SK-N-SH (cell line): ENCODE measurements at regions not wholly inside any gene's neighbourhood (a gene's known extent, or its start where the extent isn't known, plus 50 kb on each side); places are given as distances from the start of the nearest gene placed in this dataset.

ENCODE experiments used
- CTCF ChIA-PET: fragments of 300-600, 350-600 bp; formaldehyde crosslinking; extraction: SDS; loops from one replicate; lab custom pipeline; 2021; lab: Yijun Ruan, JAX
- POLR2A ChIA-PET: fragments of 350-600 bp; sonication (Branson Sonifier 250); formaldehyde crosslinking; extraction: SDS; loops from one replicate; lab custom pipeline; 2020; ENCODE audit warnings: antibody characterized with exemption, inconsistent platforms; lab: Yijun Ruan, JAX
- DNase-seq: peaks from one replicate; pipeline ENCODE4 v3.0.0; 2012
- H2AFZ ChIP-seq: fragments of 200-600 bp; sonication (generic); 2 replicates; pipeline ENCODE4 v1.8.1; 2016; ENCODE audit warnings: antibody characterized with exemption, mild to moderate bottlenecking, low read depth
- H3F3A ChIP-seq: fragments of 200-600 bp; sonication (generic); replicated peaks from 2 replicates; pipeline ENCODE3; 2016; ENCODE audit warnings: antibody characterized with exemption, mild to moderate bottlenecking; ENCODE audit not compliant: insufficient read depth
- H3K27ac ChIP-seq, 2 experiments: fragments of 200-500 bp in 1 of 2; fragments of 200-600 bp in 1 of 2; sonication (Bioruptor generic) in 1 of 2; sonication (generic), shearing (Covaris generic) in 1 of 2; 2 replicates each; pipeline versions ENCODE4 v1.5.1 to v1.6.1; 2014 to 2016; ENCODE audit warnings: low read depth in 2 of 2, inconsistent platforms in 1 of 2, low read length in 1 of 2, mild to moderate bottlenecking in 1 of 2, mixed read lengths in 1 of 2
- H3K27me3 ChIP-seq: fragments of 200-600 bp; sonication (generic), shearing (Covaris generic); 2 replicates; pipeline ENCODE4 v1.6.1; 2016; ENCODE audit warnings: mixed run types; ENCODE audit not compliant: insufficient read depth
- H3K36me3 ChIP-seq, 2 experiments: fragments of 200-500 bp in 1 of 2; fragments of 200-600 bp in 1 of 2; sonication (Bioruptor generic) in 1 of 2; sonication (generic) in 1 of 2; replicated peaks in 1 of 2; 2 replicates each; pipeline versions ENCODE3 to v1.5.1; 2014 to 2016; ENCODE audit warnings: low read length in 1 of 2, mild to moderate bottlenecking in 1 of 2; ENCODE audit not compliant: insufficient read depth in 2 of 2, control insufficient read depth in 1 of 2
- H3K4me1 ChIP-seq, 2 experiments: fragments of 200-500 bp in 1 of 2; fragments of 200-600 bp in 1 of 2; sonication (Bioruptor generic) in 1 of 2; sonication (generic), shearing (Covaris generic) in 1 of 2; 2 replicates each; pipeline versions ENCODE4 v1.5.1 to v1.6.1; 2014 to 2016; ENCODE audit warnings: low read depth in 1 of 2, low read length in 1 of 2, mixed run types in 1 of 2; ENCODE audit not compliant: insufficient read depth in 2 of 2, control insufficient read depth in 1 of 2
- H3K4me2 ChIP-seq: fragments of 200-600 bp; sonication (generic), shearing (Covaris generic); 2 replicates; pipeline ENCODE4 v1.6.1; 2017; ENCODE audit warnings: mixed run types
- H3K4me3 ChIP-seq, 2 experiments: fragments of 200-500 bp in 1 of 2; fragments of 200-600 bp in 1 of 2; sonication (Bioruptor generic) in 1 of 2; sonication (generic), shearing (Covaris generic) in 1 of 2; 2 replicates each; pipeline versions ENCODE4 v1.5.1 to v1.8.1; 2014 to 2016; ENCODE audit warnings: low read depth in 2 of 2, inconsistent platforms in 1 of 2, low read length in 1 of 2, mild to moderate bottlenecking in 1 of 2, mixed read lengths in 1 of 2, moderate library complexity in 1 of 2
- H3K79me2 ChIP-seq: fragments of 200-600 bp; sonication (generic); 2 replicates; pipeline ENCODE4 v1.8.1; 2017; ENCODE audit warnings: mild to moderate bottlenecking; ENCODE audit not compliant: insufficient read depth
- H3K9ac ChIP-seq: fragments of 200-600 bp; sonication (generic); 2 replicates; pipeline ENCODE4 v1.6.1; 2017; ENCODE audit warnings: mixed run types
- H3K9me2 ChIP-seq: fragments of 200-600 bp; sonication (generic); 2 replicates; pipeline ENCODE4 v1.6.1; 2017; ENCODE audit warnings: mixed run types
- H3K9me3 ChIP-seq: fragments of 200-600 bp; sonication (generic); 2 replicates; pipeline ENCODE4 v1.6.1; 2017; ENCODE audit warnings: mixed run types, mild to moderate bottlenecking, moderate library complexity
- H4K20me1 ChIP-seq: fragments of 200-600 bp; sonication (generic); 2 replicates; pipeline ENCODE4 v1.6.1; 2017; ENCODE audit warnings: mild to moderate bottlenecking, mixed run types; ENCODE audit not compliant: insufficient read depth
- FOSL2 ChIP-seq: IDR thresholded peaks from 2 replicates; pipeline ENCODE4 v1.4.0; 2012; ENCODE audit warnings: low read depth, mild to moderate bottlenecking, moderate library complexity, borderline replicate concordance
- GABPA ChIP-seq: IDR thresholded peaks from 2 replicates; pipeline ENCODE4 v1.4.0; 2012; ENCODE audit warnings: low read depth, mild to moderate bottlenecking
- GATA2 ChIP-seq: sonication (generic); formaldehyde crosslinking; IDR thresholded peaks from 2 replicates; pipeline ENCODE4 v1.5.0; 2020; ENCODE audit warnings: mild to moderate bottlenecking, missing genetic modification reagents
- POLR2AphosphoS5 ChIP-seq: IDR thresholded peaks from 2 replicates; pipeline ENCODE4 v1.6.1; 2012; ENCODE audit warnings: low read depth, low read length
- RAD21 ChIP-seq: IDR thresholded peaks from 2 replicates; pipeline ENCODE4 v1.6.1; 2012; ENCODE audit warnings: mild to moderate bottlenecking, low read length
- RCOR1 ChIP-seq: fragments of 150-350 bp; IDR thresholded peaks from 2 replicates; pipeline ENCODE4 v1.6.1; 2017; ENCODE audit warnings: antibody characterized with exemption, low read length
- SIN3A ChIP-seq: IDR thresholded peaks from 2 replicates; pipeline ENCODE4 v1.6.1; 2012; ENCODE audit warnings: low read depth, mild to moderate bottlenecking, low read length, moderate library complexity, borderline replicate concordance
- SMC3 ChIP-seq: IDR thresholded peaks from 2 replicates; pipeline ENCODE4 v1.6.1; 2012; ENCODE audit warnings: low read depth, low read length, improper control_type of control experiment
- TAF1 ChIP-seq: IDR thresholded peaks from 2 replicates; pipeline ENCODE4 v1.6.1; 2012; ENCODE audit warnings: low read depth, mild to moderate bottlenecking, low read length, moderate library complexity, borderline replicate concordance
- WGBS: methylation state at CpG from one replicate; pipeline ENCODE4 v1.1.6; 2017; ENCODE audit warnings: low lambda C conversion rate; 5-methylcytosine and 5-hydroxymethylcytosine counted together
- TF ChIP-seq, protein P1 (sequence below): IDR thresholded peaks from 2 replicates; pipeline ENCODE4 v1.4.0; 2012; ENCODE audit warnings: low read depth, borderline replicate concordance

DNA sequence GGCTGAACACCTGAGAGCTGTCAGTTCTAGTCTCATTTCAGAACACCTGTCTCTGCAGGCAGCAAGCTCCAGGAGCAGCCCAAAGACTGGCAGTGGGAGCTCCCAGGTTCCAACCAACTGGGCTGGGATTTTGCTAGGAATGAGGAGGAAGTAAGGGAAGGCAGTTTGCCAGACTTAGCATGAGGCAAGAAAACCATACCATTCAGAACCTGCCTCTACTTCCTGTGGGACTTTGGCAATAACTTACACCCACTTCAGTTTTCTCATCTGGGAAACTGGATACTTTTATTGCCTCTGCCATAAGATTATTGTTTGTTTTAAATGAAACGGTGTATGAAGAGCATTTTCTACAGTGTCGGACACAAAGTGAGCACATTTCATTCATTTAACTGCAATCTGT is 363.7 kb upstream of the ISX start:
- 2% methylated on average over 2 of the region's 2 CpGs for WGBS
- H3K4me2 ChIP-seq, result no peak overlapping the region

DNA sequence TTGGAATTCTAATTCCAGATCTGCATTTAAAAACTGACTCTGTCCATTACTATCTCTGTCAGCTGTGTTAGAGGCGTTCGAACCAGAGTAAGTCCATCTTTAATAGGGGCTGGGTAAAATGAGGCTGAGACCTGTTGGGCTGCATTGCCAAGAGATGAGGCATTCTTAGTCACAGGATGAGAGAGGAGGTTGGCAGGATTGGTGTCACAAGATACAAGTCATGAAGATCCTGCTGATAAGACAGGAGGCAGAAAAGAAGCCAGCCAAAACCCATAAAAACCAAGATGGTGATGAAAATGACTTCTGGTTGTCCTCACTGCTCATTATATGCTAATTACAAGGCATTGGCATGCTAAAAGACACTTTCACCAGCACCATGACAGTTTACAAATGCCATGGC is 356.3 kb upstream of the ISX start:
- Histone ChIP-seq H3F3A (no peaks in the 10 kb centered on the region), H3K4me2 (no peak overlapping the region), H2AFZ (no peak overlapping the region), H4K20me1 (no peaks in the 10 kb centered on the region), H3K4me1 (no peaks in the 10 kb centered on the region), H3K9me3 (no peaks in the 10 kb centered on the region), H3K4me3 (no peak overlapping the region), H3K9ac (no peak overlapping the region), H3K27ac (no peak overlapping the region), H3K36me3 (no peaks in the 10 kb centered on the region), H3K9me2 (no peaks in the 10 kb centered on the region), H3K27me3 (no peaks in the 10 kb centered on the region), H3K79me2 (no peaks in the 10 kb centered on the region)
- ChIA-PET POLR2A (no interaction called here), CTCF (no interaction called here)
- DNase-seq, result no peak
- WGBS, result 13% methylated on average over 2 of the region's 2 CpGs
- TF ChIP-seq, protein P1, sequence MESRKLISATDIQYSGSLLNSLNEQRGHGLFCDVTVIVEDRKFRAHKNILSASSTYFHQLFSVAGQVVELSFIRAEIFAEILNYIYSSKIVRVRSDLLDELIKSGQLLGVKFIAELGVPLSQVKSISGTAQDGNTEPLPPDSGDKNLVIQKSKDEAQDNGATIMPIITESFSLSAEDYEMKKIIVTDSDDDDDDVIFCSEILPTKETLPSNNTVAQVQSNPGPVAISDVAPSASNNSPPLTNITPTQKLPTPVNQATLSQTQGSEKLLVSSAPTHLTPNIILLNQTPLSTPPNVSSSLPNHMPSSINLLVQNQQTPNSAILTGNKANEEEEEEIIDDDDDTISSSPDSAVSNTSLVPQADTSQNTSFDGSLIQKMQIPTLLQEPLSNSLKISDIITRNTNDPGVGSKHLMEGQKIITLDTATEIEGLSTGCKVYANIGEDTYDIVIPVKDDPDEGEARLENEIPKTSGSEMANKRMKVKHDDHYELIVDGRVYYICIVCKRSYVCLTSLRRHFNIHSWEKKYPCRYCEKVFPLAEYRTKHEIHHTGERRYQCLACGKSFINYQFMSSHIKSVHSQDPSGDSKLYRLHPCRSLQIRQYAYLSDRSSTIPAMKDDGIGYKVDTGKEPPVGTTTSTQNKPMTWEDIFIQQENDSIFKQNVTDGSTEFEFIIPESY, result no peak
- TF ChIP-seq TAF1 (no peak), RAD21 (no peak), GATA2 (CRISPR knock-in tag) (no peak), POLR2AphosphoS5 (no peak), GABPA (no peak), SMC3 (no peak), RCOR1 (no peak)

More for the DNA sequence above, 363.7 kb upstream of the ISX start:
- H3K27me3 ChIP-seq, result no peaks in the 10 kb centered on the region
- H4K20me1 ChIP-seq, result no peaks in the 10 kb centered on the region
- H3K36me3 ChIP-seq, result no peaks in the 10 kb centered on the region
- H3F3A ChIP-seq, result no peaks in the 10 kb centered on the region
- H3K79me2 ChIP-seq, result no peaks in the 10 kb centered on the region
- POLR2A ChIA-PET, result no interaction called here
- no peak overlapping the region for H2AFZ ChIP-seq
- DNase-seq, result no peak
- CTCF ChIA-PET, result no interaction called here
- no peak overlapping the region for H3K27ac ChIP-seq
- H3K9me2 ChIP-seq, result no peaks in the 10 kb centered on the region
- H3K9ac ChIP-seq, result no peak overlapping the region
- H3K4me1 ChIP-seq, result no peaks in the 10 kb centered on the region
- no peak overlapping the region for H3K4me3 ChIP-seq
- H3K9me3 ChIP-seq, result no peaks in the 10 kb centered on the region
- TF ChIP-seq SIN3A, result no peak
- TF ChIP-seq, protein P1, result no peak
- no peak for TF ChIP-seq FOSL2
- no peak for TF ChIP-seq SMC3
